MM.1S (cell line): ENCODE measurements at regions not wholly inside any gene's neighbourhood (a gene's known extent, or its start where the extent isn't known, plus 50 kb on each side); places are given as distances from the start of the nearest gene placed in this dataset.

Source experiments
- EZH2 ChIP-seq: fragments of 300-600 bp; sonication (generic); optimal IDR thresholded peaks from 2 replicates; pipeline ENCODE3; 2017; ENCODE audit warnings: low read depth, mild to moderate bottlenecking, antibody characterized with exemption, low read length, mixed read lengths
- EZH2phosphoT487 ChIP-seq: fragments of 300-600 bp; sonication (generic); IDR thresholded peaks from 2 replicates; pipeline ENCODE4 v1.6.1; 2018; ENCODE audit warnings: antibody characterized with exemption, low read length
- TF ChIP-seq, protein P1 (sequence below): fragments of 300-600 bp; sonication (generic); IDR thresholded peaks from 2 replicates; pipeline ENCODE4 v1.5.1; 2016; ENCODE audit warnings: antibody characterized with exemption, low read length, mixed read lengths

DNA sequence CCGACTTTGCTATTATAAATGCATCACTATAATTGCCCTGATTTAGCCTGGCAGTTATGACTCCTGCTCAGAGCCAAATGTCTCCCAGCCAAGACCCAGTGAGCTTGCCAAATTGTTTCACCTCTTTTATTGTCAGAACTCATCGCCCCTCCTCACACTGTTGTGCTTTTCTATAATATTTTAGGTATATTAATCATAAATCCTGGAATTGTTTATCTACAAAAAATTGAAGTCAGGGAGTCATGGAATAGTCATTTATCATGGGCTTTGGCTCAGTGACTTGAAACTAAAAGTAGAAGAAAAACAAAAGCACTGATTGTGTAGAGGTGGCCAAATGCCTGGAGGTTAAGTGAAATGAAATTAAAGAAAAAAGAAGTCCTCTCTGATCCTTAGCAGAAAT lies 85.6 kb downstream of the PFDN4 start:
- TF ChIP-seq, protein P1, sequence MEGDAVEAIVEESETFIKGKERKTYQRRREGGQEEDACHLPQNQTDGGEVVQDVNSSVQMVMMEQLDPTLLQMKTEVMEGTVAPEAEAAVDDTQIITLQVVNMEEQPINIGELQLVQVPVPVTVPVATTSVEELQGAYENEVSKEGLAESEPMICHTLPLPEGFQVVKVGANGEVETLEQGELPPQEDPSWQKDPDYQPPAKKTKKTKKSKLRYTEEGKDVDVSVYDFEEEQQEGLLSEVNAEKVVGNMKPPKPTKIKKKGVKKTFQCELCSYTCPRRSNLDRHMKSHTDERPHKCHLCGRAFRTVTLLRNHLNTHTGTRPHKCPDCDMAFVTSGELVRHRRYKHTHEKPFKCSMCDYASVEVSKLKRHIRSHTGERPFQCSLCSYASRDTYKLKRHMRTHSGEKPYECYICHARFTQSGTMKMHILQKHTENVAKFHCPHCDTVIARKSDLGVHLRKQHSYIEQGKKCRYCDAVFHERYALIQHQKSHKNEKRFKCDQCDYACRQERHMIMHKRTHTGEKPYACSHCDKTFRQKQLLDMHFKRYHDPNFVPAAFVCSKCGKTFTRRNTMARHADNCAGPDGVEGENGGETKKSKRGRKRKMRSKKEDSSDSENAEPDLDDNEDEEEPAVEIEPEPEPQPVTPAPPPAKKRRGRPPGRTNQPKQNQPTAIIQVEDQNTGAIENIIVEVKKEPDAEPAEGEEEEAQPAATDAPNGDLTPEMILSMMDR: no peak
- TF ChIP-seq EZH2: no peak
- no peak for TF ChIP-seq EZH2phosphoT487
